Neutrophil (primary cell): ENCODE measurements at regions not wholly inside any gene's neighbourhood (a gene's known extent, or its start where the extent isn't known, plus 50 kb on each side); places are given as distances from the start of the nearest gene placed in this dataset.

ENCODE experiments used
- H3K27ac ChIP-seq: fragments of 200-600 bp; sonication (generic); 2 replicates; pipeline ENCODE4 v1.5.1; 2016; ENCODE audit warnings: mild to moderate bottlenecking, moderate library complexity
- H3K27me3 ChIP-seq: fragments of 200-600 bp; sonication (generic); 2 replicates; pipeline ENCODE4 v1.6.0; 2016; ENCODE audit warnings: mild to moderate bottlenecking
- H3K36me3 ChIP-seq: fragments of 200-600 bp; sonication (generic); 2 replicates; pipeline ENCODE4 v1.5.1; 2017
- H3K4me1 ChIP-seq, 2 experiments: fragments of 200-600 bp in 1 of 2; sonication (generic) in 1 of 2; 1 replicate in 1 of 2; 2 replicates in 1 of 2; pipeline versions ENCODE4 v1.5.1 to v1.6.1; 2013 to 2016; ENCODE audit warnings: low read depth in 1 of 2, low read length in 1 of 2, mild to moderate bottlenecking in 1 of 2, moderate library complexity in 1 of 2; ENCODE audit not compliant: control insufficient read depth in 1 of 2, insufficient read depth in 1 of 2
- H3K4me3 ChIP-seq, 2 experiments: fragments of 200-600 bp in 1 of 2; sonication (generic) in 1 of 2; 1 replicate in 1 of 2; 2 replicates in 1 of 2; pipeline ENCODE4 v1.5.1; 2013 to 2016; ENCODE audit warnings: low read depth in 1 of 2, low read length in 1 of 2, mild to moderate bottlenecking in 1 of 2, moderate library complexity in 1 of 2
- H3K9me3 ChIP-seq: fragments of 200-600 bp; sonication (generic); 2 replicates; pipeline ENCODE4 v1.5.1; 2016
- CTCF ChIP-seq: fragments of 200-600 bp; sonication (generic); IDR thresholded peaks from 2 replicates; pipeline ENCODE4 v1.5.1; 2016; ENCODE audit warnings: antibody characterized with exemption

GRCh38 chr1:193579323-193579722, 392.9 kb upstream of the B3GALT2 start:
- no peak for TF ChIP-seq CTCF
- no peak overlapping the region for H3K27ac ChIP-seq
- no peak overlapping the region for H3K4me3 ChIP-seq
- H3K4me1 ChIP-seq = no peaks in the 10 kb centered on the region
- no peaks in the 10 kb centered on the region for H3K9me3 ChIP-seq
- H3K36me3 ChIP-seq = no peaks in the 10 kb centered on the region
- no peaks in the 10 kb centered on the region for H3K27me3 ChIP-seq

- Histone ChIP-seq H3K4me1 (peaks cover 0 to 1% of the 10 kb centered on the region in 2 experiments), H3K27me3 (no peaks in the 10 kb centered on the region), H3K4me3 (no peak overlapping the region), H3K9me3 (no peaks in the 10 kb centered on the region), H3K27ac (no peak overlapping the region), H3K36me3 (no peaks in the 10 kb centered on the region)
- no peak for TF ChIP-seq CTCF
Measured at GRCh38 chr1:193574913-193575312, 388.5 kb upstream of the B3GALT2 start.

DNA sequence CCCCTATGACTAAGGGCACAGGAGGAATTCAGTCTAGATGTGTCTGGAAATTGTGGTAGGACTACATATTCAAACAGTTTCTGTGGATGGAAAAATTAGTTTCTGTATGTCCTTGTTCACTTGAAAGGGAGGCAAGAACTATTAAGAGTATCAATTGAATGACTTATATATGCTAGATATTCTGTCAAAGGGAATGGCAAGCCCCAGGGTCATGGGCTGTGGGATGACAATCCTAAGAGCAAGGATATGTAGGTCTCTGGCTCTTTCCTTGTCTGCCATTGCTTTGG, 383.5 kb upstream of the B3GALT2 start:
- Histone ChIP-seq H3K9me3 (no peaks in the 10 kb centered on the region), H3K27me3 (no peaks in the 10 kb centered on the region), H3K4me3 (no peak overlapping the region), H3K27ac (peak overlapping the region; percentile 67), H3K36me3 (no peaks in the 10 kb centered on the region), H3K4me1 (peaks cover 16 to 18% of the 10 kb centered on the region in 2 experiments)
- no peak for TF ChIP-seq CTCF

GRCh38 chr1:193569096-193569982, 382.9 kb upstream of the B3GALT2 start:
- Histone ChIP-seq H3K27me3 (no peaks in the 10 kb centered on the region), H3K9me3 (no peaks in the 10 kb centered on the region), H3K36me3 (no peaks in the 10 kb centered on the region), H3K4me3 (no peak overlapping the region), H3K4me1 (peaks cover 16 to 18% of the 10 kb centered on the region in 2 experiments), H3K27ac (peak overlapping the region; percentile 67)
- no peak for TF ChIP-seq CTCF

GRCh38 chr1:193568512-193568911, 382.1 kb upstream of the B3GALT2 start:
- no peaks in the 10 kb centered on the region for H3K36me3 ChIP-seq
- TF ChIP-seq CTCF = no peak
- H3K4me3 ChIP-seq = no peak overlapping the region
- H3K27ac ChIP-seq = peak overlapping the region; percentile 67
- no peaks in the 10 kb centered on the region for H3K9me3 ChIP-seq
- H3K27me3 ChIP-seq = no peaks in the 10 kb centered on the region
- peaks cover 16 to 18% of the 10 kb centered on the region in 2 experiments for H3K4me1 ChIP-seq
